Karpas-422 (cell line): ENCODE measurements at regions not wholly inside any gene's neighbourhood (a gene's known extent, or its start where the extent isn't known, plus 50 kb on each side); places are given as distances from the start of the nearest gene placed in this dataset.

ENCODE experiments used
- DNase-seq: peaks from one replicate; pipeline ENCODE4 v3.0.0-alpha.2; 2015
- H2AFZ ChIP-seq: fragments of 200-600 bp; sonication (generic); 2 replicates; pipeline ENCODE4 v1.6.1; 2014; ENCODE audit warnings: antibody characterized with exemption, low read length, mixed read lengths
- H3K27ac ChIP-seq: fragments of 200-600 bp; sonication (generic); 2 replicates; pipeline ENCODE4 v1.5.1; 2014; ENCODE audit warnings: mild to moderate bottlenecking, low read length, moderate library complexity
- H3K27me3 ChIP-seq: fragments of 200-600 bp; sonication (generic); 2 replicates; pipeline ENCODE4 v1.6.1; 2014; ENCODE audit warnings: low read length, mixed read lengths
- H3K36me3 ChIP-seq: fragments of 200-600 bp; sonication (generic); 2 replicates; pipeline ENCODE4 v1.6.1; 2014; ENCODE audit warnings: low read length, mixed read lengths; ENCODE audit not compliant: insufficient read depth
- H3K4me1 ChIP-seq: fragments of 200-600 bp; sonication (generic); 2 replicates; pipeline ENCODE4 v1.6.1; 2014; ENCODE audit warnings: mild to moderate bottlenecking, low read length, mixed read lengths
- H3K4me2 ChIP-seq: fragments of 200-600 bp; sonication (generic); 2 replicates; pipeline ENCODE4 v1.6.1; 2014; ENCODE audit warnings: low read length, low read depth, mild to moderate bottlenecking; ENCODE audit not compliant: poor library complexity, severe bottlenecking
- H3K4me3 ChIP-seq: fragments of 200-600 bp; sonication (generic); 2 replicates; pipeline ENCODE4 v1.5.1; 2014; ENCODE audit warnings: mild to moderate bottlenecking, antibody characterized with exemption, low read length, mixed read lengths
- H3K79me2 ChIP-seq: fragments of 200-600 bp; sonication (generic); 2 replicates; pipeline ENCODE4 v1.6.1; 2014; ENCODE audit warnings: mild to moderate bottlenecking, low read length, mixed read lengths
- H3K9ac ChIP-seq: fragments of 200-600 bp; sonication (generic); 2 replicates; pipeline ENCODE4 v1.6.0; 2014; ENCODE audit warnings: low read length
- H3K9me2 ChIP-seq: fragments of 200-600 bp; sonication (generic), shearing (Covaris generic); replicated peaks from 2 replicates; pipeline ENCODE4 v1.6.0; 2014; ENCODE audit warnings: mild to moderate bottlenecking, low read length, moderate library complexity; ENCODE audit not compliant: insufficient read depth
- H3K9me3 ChIP-seq: fragments of 300-700, 200-600 bp; sonication (generic); 2 replicates; pipeline ENCODE4 v1.6.1; 2014; ENCODE audit warnings: low read length, mixed read lengths
- H4K20me1 ChIP-seq: fragments of 200-600 bp; sonication (generic); 2 replicates; pipeline ENCODE4 v1.6.1; 2014; ENCODE audit warnings: mild to moderate bottlenecking, antibody characterized with exemption, low read length, low read depth; ENCODE audit not compliant: insufficient read depth

GRCh38 chr1:14531519-14531918 is 67.0 kb upstream of the KAZN start:
- Histone ChIP-seq H3K4me2 (no peak overlapping the region), H2AFZ (no peak overlapping the region), H4K20me1 (no peaks in the 10 kb centered on the region), H3K4me3 (no peak overlapping the region), H3K9me2 (no peaks in the 10 kb centered on the region), H3K9me3 (no peaks in the 10 kb centered on the region), H3K27ac (no peak overlapping the region), H3K79me2 (no peaks in the 10 kb centered on the region), H3K36me3 (no peaks in the 10 kb centered on the region), H3K4me1 (no peaks in the 10 kb centered on the region), H3K27me3 (no peaks in the 10 kb centered on the region), H3K9ac (no peak overlapping the region)
- DNase-seq, result no peak

DNA sequence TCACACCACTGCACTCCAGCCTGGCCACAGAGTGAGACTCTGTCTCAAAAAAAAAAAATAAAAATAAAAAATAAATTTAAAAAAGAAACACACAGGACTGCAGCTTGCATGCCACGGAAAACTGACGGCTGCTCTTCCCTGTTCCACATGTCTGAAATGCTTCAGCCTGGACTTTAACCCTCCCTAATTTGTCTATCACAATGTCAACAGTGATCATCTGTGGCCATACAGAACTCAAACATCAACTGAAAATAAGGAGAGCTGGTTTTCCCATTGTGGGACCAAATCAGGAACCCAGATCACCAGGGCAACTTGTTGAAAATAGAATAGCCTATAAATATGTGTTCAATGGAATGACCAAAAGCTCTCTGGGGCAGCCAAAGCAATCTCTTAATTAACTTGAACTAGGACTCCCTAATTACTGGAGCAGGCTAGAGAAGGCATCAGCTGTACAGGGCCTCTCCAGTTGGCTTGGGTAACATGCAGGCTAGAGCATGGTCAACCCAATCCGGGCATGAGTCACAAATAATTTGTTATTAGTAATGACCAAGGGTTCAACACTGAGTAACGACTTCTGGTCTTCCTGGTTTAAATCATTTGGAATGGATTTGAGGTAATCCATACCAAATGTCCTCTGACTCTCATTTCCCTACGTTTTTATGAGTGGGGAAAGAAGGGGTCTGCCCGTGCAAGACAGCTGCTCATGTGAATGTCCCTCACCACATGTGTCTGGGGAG is 62.7 kb upstream of the KAZN start:
- H3K9ac ChIP-seq, result no peak overlapping the region
- H3K9me3 ChIP-seq, result no peaks in the 10 kb centered on the region
- H3K36me3 ChIP-seq, result no peaks in the 10 kb centered on the region
- no peak overlapping the region for H3K4me2 ChIP-seq
- H3K27ac ChIP-seq, result no peak overlapping the region
- H3K4me3 ChIP-seq, result no peak overlapping the region
- peaks cover 8% of the 10 kb centered on the region; the same call in 1 of the 2 replicates for H4K20me1 ChIP-seq
- no peak overlapping the region for H2AFZ ChIP-seq
- no peaks in the 10 kb centered on the region for H3K79me2 ChIP-seq
- H3K27me3 ChIP-seq, result 0 out of 2 replicates have a peak, but pooled peaks cover 4% of the 10 kb centered on the region
- no peak for DNase-seq
- peaks cover 15% of the 10 kb centered on the region for H3K4me1 ChIP-seq
- H3K9me2 ChIP-seq, result no peaks in the 10 kb centered on the region

DNA sequence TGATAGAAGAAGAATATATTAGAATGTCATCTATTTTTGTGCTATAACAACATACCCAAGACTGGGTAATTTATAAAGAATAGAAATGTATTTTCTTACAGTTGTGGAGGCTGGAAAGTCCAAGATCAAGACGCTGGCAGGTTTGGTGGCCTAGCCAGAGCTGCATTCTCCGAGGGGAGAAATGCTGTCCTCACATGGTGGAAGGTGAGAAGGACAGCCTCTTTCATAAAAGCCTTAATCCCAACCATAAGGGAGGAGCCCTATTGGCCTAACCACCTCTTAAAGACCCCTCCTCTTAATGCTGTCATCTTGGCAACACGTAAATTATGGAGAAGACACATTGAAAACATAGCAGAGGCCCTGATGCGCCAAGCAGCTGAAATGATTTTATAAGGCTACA is 60.1 kb upstream of the KAZN start:
- peaks cover 8% of the 10 kb centered on the region; the same call in 1 of the 2 replicates for H4K20me1 ChIP-seq
- no peak overlapping the region for H2AFZ ChIP-seq
- no peak overlapping the region for H3K4me3 ChIP-seq
- no peak overlapping the region for H3K9ac ChIP-seq
- no peaks in the 10 kb centered on the region for H3K79me2 ChIP-seq
- no peak overlapping the region for H3K27ac ChIP-seq
- 0 out of 2 replicates have a peak, but pooled peaks cover 4% of the 10 kb centered on the region for H3K27me3 ChIP-seq
- DNase-seq, result no peak
- no peaks in the 10 kb centered on the region for H3K36me3 ChIP-seq
- H3K9me2 ChIP-seq, result no peaks in the 10 kb centered on the region
- no peak overlapping the region for H3K4me2 ChIP-seq
- H3K4me1 ChIP-seq, result peaks cover 19% of the 10 kb centered on the region
- no peaks in the 10 kb centered on the region for H3K9me3 ChIP-seq

GRCh38 chr1:14539309-14539708 is 59.2 kb upstream of the KAZN start:
- Histone ChIP-seq H3K9ac (no peak overlapping the region), H4K20me1 (peaks cover 8% of the 10 kb centered on the region; the same call in 1 of the 2 replicates), H3K9me2 (no peaks in the 10 kb centered on the region), H3K27me3 (0 out of 2 replicates have a peak, but pooled peaks cover 4% of the 10 kb centered on the region), H3K9me3 (no peaks in the 10 kb centered on the region), H3K4me2 (no peak overlapping the region), H3K27ac (no peak overlapping the region), H3K36me3 (no peaks in the 10 kb centered on the region), H2AFZ (no peak overlapping the region), H3K4me3 (no peak overlapping the region), H3K79me2 (no peaks in the 10 kb centered on the region), H3K4me1 (peaks cover 19% of the 10 kb centered on the region)
- no peak for DNase-seq

GRCh38 chr1:14539953-14540563 is 58.4 kb upstream of the KAZN start:
- Histone ChIP-seq H3K27ac (no peak overlapping the region), H4K20me1 (peaks cover 8% of the 10 kb centered on the region; the same call in 1 of the 2 replicates), H3K4me3 (no peak overlapping the region; the same call in 1 of the 2 replicates), H2AFZ (no peak overlapping the region), H3K4me2 (peak overlapping the region; percentile 37), H3K9ac (no peak overlapping the region), H3K79me2 (no peaks in the 10 kb centered on the region), H3K27me3 (0 out of 2 replicates have a peak, but pooled peaks cover 4% of the 10 kb centered on the region), H3K9me2 (no peaks in the 10 kb centered on the region), H3K36me3 (no peaks in the 10 kb centered on the region), H3K9me3 (no peaks in the 10 kb centered on the region), H3K4me1 (peaks cover 19% of the 10 kb centered on the region)
- peak; percentile 84 for DNase-seq

DNA sequence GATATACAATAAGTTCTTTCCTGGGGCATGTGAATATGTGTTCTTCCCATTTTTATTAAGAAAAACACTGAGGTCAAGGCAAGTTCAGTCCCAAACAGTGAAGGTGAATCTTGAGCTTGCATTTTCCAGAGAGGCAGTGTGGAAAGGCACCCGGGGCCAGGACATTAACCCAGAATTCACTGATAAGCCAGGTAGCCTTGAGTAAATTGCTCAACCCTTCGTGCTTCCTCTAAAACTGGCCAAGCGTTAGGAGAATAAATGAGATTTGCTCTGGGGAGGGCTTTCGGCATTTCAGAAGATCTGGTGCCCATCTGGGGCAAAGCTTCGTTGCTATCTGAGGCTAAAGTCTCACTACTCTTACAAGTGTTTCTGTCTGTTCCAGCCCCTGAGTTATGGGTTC is 57.1 kb upstream of the KAZN start:
- no peaks in the 10 kb centered on the region for H3K9me3 ChIP-seq
- no peak for DNase-seq
- peaks cover 19% of the 10 kb centered on the region for H3K4me1 ChIP-seq
- H3K36me3 ChIP-seq, result no peaks in the 10 kb centered on the region
- H2AFZ ChIP-seq, result no peak overlapping the region
- no peak overlapping the region for H3K27ac ChIP-seq
- 0 out of 2 replicates have a peak, but pooled peaks cover 4% of the 10 kb centered on the region for H3K27me3 ChIP-seq
- H4K20me1 ChIP-seq, result peaks cover 8% of the 10 kb centered on the region; the same call in 1 of the 2 replicates
- H3K79me2 ChIP-seq, result no peaks in the 10 kb centered on the region
- H3K4me2 ChIP-seq, result no peak overlapping the region
- no peaks in the 10 kb centered on the region for H3K9me2 ChIP-seq
- no peak overlapping the region for H3K9ac ChIP-seq
- no peak overlapping the region for H3K4me3 ChIP-seq

- H3K9ac ChIP-seq, result no peak overlapping the region
- H2AFZ ChIP-seq, result no peak overlapping the region
- H3K4me2 ChIP-seq, result no peak overlapping the region
- no peaks in the 10 kb centered on the region for H3K9me3 ChIP-seq
- peaks cover 19% of the 10 kb centered on the region for H3K4me1 ChIP-seq
- no peak for DNase-seq
- 0 out of 2 replicates have a peak, but pooled peaks cover 4% of the 10 kb centered on the region for H3K27me3 ChIP-seq
- H4K20me1 ChIP-seq, result peaks cover 8% of the 10 kb centered on the region; the same call in 1 of the 2 replicates
- H3K36me3 ChIP-seq, result no peaks in the 10 kb centered on the region
- no peak overlapping the region for H3K27ac ChIP-seq
- no peak overlapping the region for H3K4me3 ChIP-seq
- no peaks in the 10 kb centered on the region for H3K9me2 ChIP-seq
- no peaks in the 10 kb centered on the region for H3K79me2 ChIP-seq
These were observed 55.2 kb upstream of the KAZN start for GRCh38 chr1:14543191-14543840.

DNA sequence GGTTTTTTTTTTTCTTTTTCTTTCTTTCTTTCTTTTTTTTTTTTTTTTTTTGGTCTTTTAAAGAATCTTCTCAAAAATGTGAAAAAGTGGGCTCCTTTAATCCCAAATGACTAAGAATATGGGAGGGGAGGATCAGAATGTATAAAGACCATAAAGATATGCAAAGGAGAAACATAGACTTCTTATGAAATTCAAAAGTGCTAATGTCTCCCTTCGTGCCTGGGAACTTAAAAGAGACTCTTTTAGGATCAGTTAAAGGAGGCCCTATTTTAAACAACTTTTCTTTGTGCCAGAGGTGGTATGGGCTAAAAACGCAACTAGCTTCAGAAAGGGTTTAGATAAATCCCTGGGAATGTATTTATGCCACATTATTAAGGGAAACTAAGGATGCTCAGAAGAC is 54.2 kb upstream of the KAZN start:
- Histone ChIP-seq H3K27me3 (0 out of 2 replicates have a peak, but pooled peaks cover 2% of the 10 kb centered on the region), H3K4me2 (no peak overlapping the region), H3K79me2 (no peaks in the 10 kb centered on the region), H3K4me1 (peaks cover 18% of the 10 kb centered on the region), H3K9me2 (no peaks in the 10 kb centered on the region), H3K4me3 (no peak overlapping the region), H3K36me3 (no peaks in the 10 kb centered on the region), H2AFZ (no peak overlapping the region), H4K20me1 (0 out of 2 replicates have a peak, but pooled peaks cover 5% of the 10 kb centered on the region), H3K9me3 (no peaks in the 10 kb centered on the region), H3K9ac (no peak overlapping the region), H3K27ac (no peak overlapping the region)
- DNase-seq, result no peak
